Common myeloid progenitor, CD34-positive (primary cell): ENCODE measurements at regions not wholly inside any gene's neighbourhood (a gene's known extent, or its start where the extent isn't known, plus 50 kb on each side); places are given as distances from the start of the nearest gene placed in this dataset.

Source experiments
- CTCF ChIA-PET: fragments of 350-600 bp; sonication (Branson Sonifier 250); formaldehyde crosslinking; loops from one replicate; lab custom pipeline; 2021; ENCODE audit warnings: antibody characterized with exemption; lab: Charles Lee
- POLR2A ChIA-PET: fragments of 350-600 bp; sonication (Branson Sonifier 250); formaldehyde crosslinking; loops from one replicate; lab custom pipeline; 2021; ENCODE audit warnings: antibody characterized with exemption; lab: Charles Lee
- DNase-seq, 3 donors: peaks; one replicate each; pipeline versions ENCODE4 v3.0.0 to v3.0.0-alpha.2; 2013
- H3K27ac ChIP-seq, 2 experiments: 1 replicate in 1 of 2; 2 replicates in 1 of 2; pipeline ENCODE4 v1.7.0; 2013; ENCODE audit warnings: inconsistent platforms in 2 of 2, low read length in 2 of 2, mild to moderate bottlenecking in 2 of 2, low read depth in 1 of 2, moderate library complexity in 1 of 2; ENCODE audit not compliant: severe bottlenecking in 2 of 2, insufficient read depth in 1 of 2, poor library complexity in 1 of 2
- H3K27me3 ChIP-seq, 5 experiments: replicated peaks in 2 of 5; 1 replicate in 3 of 5; 2 replicates in 2 of 5; pipeline versions ENCODE4 v1.6.1 to v1.7.0; 2013; ENCODE audit warnings: low read length in 4 of 5, mild to moderate bottlenecking in 2 of 5, moderate library complexity in 2 of 5, inconsistent platforms in 1 of 5; ENCODE audit not compliant: insufficient read depth in 5 of 5, control insufficient read depth in 4 of 5
- H3K36me3 ChIP-seq, 4 experiments: 1 replicate in 2 of 4; 2 replicates in 2 of 4; pipeline versions ENCODE4 v1.6.1 to v1.7.0; 2013; ENCODE audit warnings: low read length in 3 of 4, control low read depth in 1 of 4, mild to moderate bottlenecking in 1 of 4; ENCODE audit not compliant: control insufficient read depth in 4 of 4, insufficient read depth in 4 of 4
- H3K4me1 ChIP-seq, 4 experiments: 1 replicate in 3 of 4; 2 replicates in 1 of 4; pipeline versions ENCODE4 v1.6.1 to v1.7.1; 2013; ENCODE audit warnings: low read length in 3 of 4, mild to moderate bottlenecking in 3 of 4, control low read depth in 1 of 4, inconsistent platforms in 1 of 4, moderate library complexity in 1 of 4; ENCODE audit not compliant: control insufficient read depth in 4 of 4, insufficient read depth in 4 of 4; ENCODE audit errors: control extremely low read depth in 1 of 4
- H3K4me3 ChIP-seq, 7 experiments: 1 replicate in 4 of 7; 2 replicates in 3 of 7; pipeline versions ENCODE4 v1.5.1 to v1.7.0; 2013; ENCODE audit warnings: mild to moderate bottlenecking in 7 of 7, low read length in 6 of 7, moderate library complexity in 6 of 7, inconsistent platforms in 2 of 7, low read depth in 2 of 7, control low read depth in 1 of 7; ENCODE audit not compliant: insufficient read depth in 4 of 7, control insufficient read depth in 1 of 7; ENCODE audit errors: extremely low read depth in 1 of 7
- H3K9me3 ChIP-seq, 5 experiments: 1 replicate in 4 of 5; 2 replicates in 1 of 5; pipeline versions ENCODE4 v1.6.1 to v1.7.1; 2013; ENCODE audit warnings: low read length in 4 of 5, mild to moderate bottlenecking in 2 of 5, inconsistent platforms in 1 of 5, low read depth in 1 of 5, moderate library complexity in 1 of 5; ENCODE audit not compliant: control insufficient read depth in 4 of 5, insufficient read depth in 2 of 5; ENCODE audit errors: control extremely low read depth in 1 of 5
- WGBS: methylation state at CpG from one replicate; pipeline ENCODE4 v1.1.5; 2013; ENCODE audit not compliant: insufficient coverage; 5-methylcytosine and 5-hydroxymethylcytosine counted together

DNA sequence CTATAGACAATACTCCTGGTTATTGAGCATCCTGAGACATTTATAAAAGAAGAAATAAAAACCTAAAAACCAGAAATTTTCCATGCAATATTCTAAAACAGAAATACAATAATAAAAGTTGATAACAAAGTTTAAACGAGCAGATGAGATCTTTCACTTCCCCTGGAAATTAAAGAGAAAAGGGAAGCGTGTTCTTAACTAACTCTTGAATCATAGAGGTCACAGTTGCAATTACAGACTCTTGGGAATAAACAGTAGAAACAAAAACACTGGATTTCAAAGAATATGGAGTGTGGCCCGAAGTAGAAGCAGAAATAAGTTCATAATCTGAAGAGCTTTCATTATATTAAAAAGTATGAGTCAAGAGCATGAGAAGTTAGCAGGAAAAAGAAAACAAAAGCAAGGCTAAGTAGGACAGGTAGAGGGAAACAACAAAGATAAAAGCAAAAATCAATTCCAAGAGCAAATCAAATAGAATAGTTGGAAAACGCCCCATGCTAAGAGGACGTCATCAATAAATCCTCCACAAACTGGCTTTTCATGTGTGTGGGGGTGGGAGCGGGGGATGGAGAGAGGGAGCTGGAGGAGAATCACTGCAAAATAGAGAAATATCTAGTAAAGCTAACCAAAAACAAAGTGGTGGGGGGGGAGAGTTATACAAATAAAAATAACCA, 55.2 kb upstream of the C10orf71 start:
- POLR2A ChIA-PET, result interaction anchor here (0.6 kb wide), 1 partner anchor 14 kb away, joined by 3 read pairs; no protein-coding TSS in a partner anchor

DNA sequence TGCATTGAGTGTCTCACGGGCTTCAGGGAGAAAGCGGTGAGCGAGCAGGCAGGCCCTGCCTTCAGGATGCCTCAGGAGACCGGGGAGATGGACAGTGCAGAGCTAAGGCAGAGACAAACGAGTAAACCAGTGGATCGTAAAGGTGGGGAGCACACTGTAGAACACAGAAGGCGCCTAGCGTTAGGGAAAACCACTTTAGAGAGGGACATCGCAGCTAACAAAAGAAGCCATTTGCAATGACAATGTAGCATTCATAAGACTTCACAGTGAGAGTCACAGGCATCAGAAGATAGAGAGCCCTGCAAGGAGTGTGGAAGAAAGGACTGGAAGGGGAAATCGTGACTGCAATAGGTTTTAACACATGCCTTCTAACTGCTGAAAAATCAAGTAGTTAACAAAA, 54.9 kb upstream of the TMEM273 start:
- H3K4me3 ChIP-seq, result no peak overlapping the region
- ChIA-PET POLR2A (no interaction called here), CTCF (no interaction called here)
- no peak for DNase-seq
- H3K27ac ChIP-seq, result no peak overlapping the region
- 94% methylated on average over 10 of the region's 10 CpGs for WGBS
- H3K27me3 ChIP-seq, result no peaks in the 10 kb centered on the region
- no peaks in the 10 kb centered on the region for H3K9me3 ChIP-seq
- H3K4me1 ChIP-seq, result peaks cover 0 to 43% (median 14%) of the 10 kb centered on the region in 4 experiments
- H3K36me3 ChIP-seq, result no peaks in the 10 kb centered on the region

More for the DNA sequence above, 55.2 kb upstream of the C10orf71 start:
- no peaks in the 10 kb centered on the region for H3K36me3 ChIP-seq
- H3K9me3 ChIP-seq, result no peaks in the 10 kb centered on the region
- H3K27me3 ChIP-seq, result no peaks in the 10 kb centered on the region
- H3K27ac ChIP-seq, result no peak overlapping the region
- CTCF ChIA-PET, result no interaction called here
- H3K4me3 ChIP-seq, result no peak overlapping the region
- DNase-seq, result no peak
- H3K4me1 ChIP-seq, result peaks cover 0 to 43% (median 14%) of the 10 kb centered on the region in 4 experiments
- WGBS, result 100% methylated on average over 1 of the region's 6 CpGs

DNA sequence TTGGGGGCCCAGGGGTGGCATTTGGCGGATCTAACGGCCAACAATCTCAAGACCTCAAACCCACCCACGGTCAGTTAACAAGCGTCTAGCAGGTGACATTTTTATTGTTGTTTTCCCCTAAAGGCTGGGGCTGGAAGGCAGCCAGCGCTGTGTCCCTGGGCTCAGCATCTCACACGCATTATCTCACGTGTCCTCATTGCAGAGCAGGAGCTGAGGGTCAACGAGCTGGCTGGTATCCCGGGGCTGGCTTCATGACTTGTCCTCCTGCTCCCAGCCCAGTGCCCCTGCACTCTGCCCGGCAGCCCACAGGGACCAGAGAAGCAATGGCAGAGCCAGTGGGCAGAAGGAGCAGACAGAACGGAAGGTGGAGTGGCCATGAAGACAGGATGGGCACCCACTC, 54.4 kb upstream of the TMEM273 start:
- no peak overlapping the region for H3K27ac ChIP-seq
- POLR2A ChIA-PET, result no interaction called here
- CTCF ChIA-PET, result no interaction called here
- peaks cover 0 to 43% (median 14%) of the 10 kb centered on the region in 4 experiments for H3K4me1 ChIP-seq
- H3K9me3 ChIP-seq, result no peaks in the 10 kb centered on the region
- no peaks in the 10 kb centered on the region for H3K36me3 ChIP-seq
- no peak for DNase-seq
- H3K4me3 ChIP-seq, result no peak overlapping the region
- H3K27me3 ChIP-seq, result no peaks in the 10 kb centered on the region
- 98% methylated on average over 11 of the region's 11 CpGs for WGBS

DNA sequence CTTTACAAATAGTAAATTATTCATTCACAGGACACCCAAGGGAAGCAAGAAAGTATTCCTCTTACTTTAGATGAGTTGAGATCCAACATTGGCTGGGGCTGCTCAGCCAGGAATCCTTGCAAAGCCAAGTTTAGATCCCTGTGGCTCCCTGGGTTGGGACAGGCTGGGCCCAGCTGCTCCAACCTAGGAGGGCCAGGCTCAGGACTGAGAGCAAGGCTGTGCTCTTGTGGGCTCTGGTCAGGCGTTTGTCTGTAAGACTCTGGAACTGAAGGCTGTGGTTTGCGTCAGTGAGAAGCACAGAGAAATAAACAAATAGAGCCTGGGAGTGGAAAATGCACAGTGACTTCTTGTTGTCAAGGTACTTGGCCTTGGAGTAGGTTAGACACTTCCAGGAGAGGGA, 53.2 kb upstream of the TMEM273 start:
- DNase-seq, result no peak
- Histone ChIP-seq H3K36me3 (no peaks in the 10 kb centered on the region), H3K4me1 (peaks cover 0 to 43% (median 14%) of the 10 kb centered on the region in 4 experiments), H3K9me3 (no peaks in the 10 kb centered on the region), H3K27me3 (no peaks in the 10 kb centered on the region), H3K27ac (no peak overlapping the region), H3K4me3 (no peak overlapping the region)
- 93% methylated on average over 2 of the region's 2 CpGs for WGBS
- POLR2A ChIA-PET, result no interaction called here
- CTCF ChIA-PET, result interaction anchor here (0.6 kb wide), 1 partner anchor 78 kb away, joined by 3 read pairs; no protein-coding TSS in a partner anchor

DNA sequence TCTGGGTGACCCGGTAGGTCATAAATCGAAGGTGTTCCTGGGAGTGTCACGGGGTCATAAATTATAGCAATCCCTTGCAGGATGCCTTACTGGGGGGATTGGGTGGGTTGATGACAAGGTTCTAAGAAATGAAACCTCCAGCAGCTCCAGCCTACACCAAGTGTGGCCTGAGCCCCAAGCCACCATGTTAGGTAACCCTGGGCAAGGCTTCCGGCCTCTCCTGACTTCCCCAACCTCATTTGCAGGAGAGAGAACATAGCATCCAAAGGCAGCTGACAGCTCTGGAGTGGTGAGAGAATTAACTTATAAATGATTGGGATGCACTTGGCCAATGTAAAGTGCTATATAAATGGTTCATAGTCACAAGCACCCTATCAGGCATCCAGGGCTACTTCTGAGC, 52.8 kb upstream of the TMEM273 start:
- H3K27me3 ChIP-seq, result no peaks in the 10 kb centered on the region
- ChIA-PET POLR2A (no interaction called here), CTCF (interaction anchor here (0.7 to 1.4 kb wide), 2 partner anchors 13 to 37 kb away, joined by 3 to 4 read pairs; no protein-coding TSS in a partner anchor)
- H3K4me1 ChIP-seq, result peaks cover 0 to 43% (median 14%) of the 10 kb centered on the region in 4 experiments
- no peak overlapping the region for H3K27ac ChIP-seq
- H3K36me3 ChIP-seq, result no peaks in the 10 kb centered on the region
- no peak overlapping the region for H3K4me3 ChIP-seq
- H3K9me3 ChIP-seq, result no peaks in the 10 kb centered on the region
- 37% methylated on average over 3 of the region's 4 CpGs for WGBS
- no peak for DNase-seq
